ENCODE measurements at regions not wholly inside any gene's neighbourhood (a gene's known extent, or its start where the extent isn't known, plus 50 kb on each side); places are given as distances from the start of the nearest gene placed in this dataset.

DNA sequence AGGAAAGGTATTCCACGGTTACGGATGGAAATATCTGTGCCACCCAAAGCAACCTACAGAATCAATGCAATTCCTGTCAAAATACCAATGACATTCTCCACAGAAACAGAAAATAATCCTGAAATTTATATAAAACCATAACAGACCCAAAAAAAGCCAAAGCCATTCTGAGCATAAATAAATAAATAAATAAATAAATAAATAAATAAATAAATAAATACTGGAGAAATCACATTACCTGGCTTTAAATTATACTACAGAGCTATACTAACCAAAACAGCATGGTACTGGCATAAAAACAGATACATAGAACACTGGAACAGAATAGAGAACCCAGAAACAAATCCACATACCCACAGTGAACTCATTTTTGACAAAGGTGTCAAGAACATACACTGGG, 191.9 kb upstream of the DUSP10 start:
- TF ChIP-seq POLR2A (IDR thresholded peaks at IDR 0.05), result no peak
- no peak for TF ChIP-seq POLR2AphosphoS5 (IDR thresholded peaks at IDR 0.05)
- TF ChIP-seq, protein P1, sequence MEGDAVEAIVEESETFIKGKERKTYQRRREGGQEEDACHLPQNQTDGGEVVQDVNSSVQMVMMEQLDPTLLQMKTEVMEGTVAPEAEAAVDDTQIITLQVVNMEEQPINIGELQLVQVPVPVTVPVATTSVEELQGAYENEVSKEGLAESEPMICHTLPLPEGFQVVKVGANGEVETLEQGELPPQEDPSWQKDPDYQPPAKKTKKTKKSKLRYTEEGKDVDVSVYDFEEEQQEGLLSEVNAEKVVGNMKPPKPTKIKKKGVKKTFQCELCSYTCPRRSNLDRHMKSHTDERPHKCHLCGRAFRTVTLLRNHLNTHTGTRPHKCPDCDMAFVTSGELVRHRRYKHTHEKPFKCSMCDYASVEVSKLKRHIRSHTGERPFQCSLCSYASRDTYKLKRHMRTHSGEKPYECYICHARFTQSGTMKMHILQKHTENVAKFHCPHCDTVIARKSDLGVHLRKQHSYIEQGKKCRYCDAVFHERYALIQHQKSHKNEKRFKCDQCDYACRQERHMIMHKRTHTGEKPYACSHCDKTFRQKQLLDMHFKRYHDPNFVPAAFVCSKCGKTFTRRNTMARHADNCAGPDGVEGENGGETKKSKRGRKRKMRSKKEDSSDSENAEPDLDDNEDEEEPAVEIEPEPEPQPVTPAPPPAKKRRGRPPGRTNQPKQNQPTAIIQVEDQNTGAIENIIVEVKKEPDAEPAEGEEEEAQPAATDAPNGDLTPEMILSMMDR (IDR thresholded peaks at IDR 0.05), result no peak
